ENCODE measurements at regions not wholly inside any gene's neighbourhood (a gene's known extent, or its start where the extent isn't known, plus 50 kb on each side); places are given as distances from the start of the nearest gene placed in this dataset.

GRCh38 chr1:209062081-209062620 is 521.4 kb upstream of the CAMK1G start:
- intact Hi-C loops (cut with DNase I): no loop called here
- TF ChIP-seq CTCF (IDR thresholded peaks at IDR 0.05): no peak
- H3K9me3 ChIP-seq: no peaks in the 10 kb centered on the region
- no peak overlapping the region for H3K27ac ChIP-seq
- H3K27me3 ChIP-seq (ENCODE audit: low read depth): no peaks in the 10 kb centered on the region
- DNase-seq (no peak), ATAC-seq (no peak)
- H3K4me3 ChIP-seq: no peak overlapping the region
- no peaks in the 10 kb centered on the region for H3K4me1 ChIP-seq
- no peaks in the 10 kb centered on the region for H3K36me3 ChIP-seq

DNA sequence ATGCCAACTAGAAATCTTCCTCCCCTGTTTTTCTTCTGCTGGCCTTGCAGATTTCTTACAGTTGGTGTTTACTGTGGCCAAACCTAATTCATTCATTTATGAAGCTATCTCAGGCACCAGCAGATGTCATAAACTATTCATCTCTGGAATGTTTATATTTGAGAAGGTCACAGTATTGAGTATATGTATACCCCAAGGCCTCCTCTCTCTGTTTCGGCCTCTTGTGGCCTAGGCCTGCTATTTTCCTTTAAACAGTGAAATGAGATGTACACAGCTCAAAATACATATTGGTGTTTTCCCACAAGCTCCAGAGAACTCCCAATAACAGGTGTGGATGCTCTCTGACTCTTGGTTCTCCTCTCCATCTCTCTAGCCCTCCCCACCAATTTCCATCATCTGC is 520.7 kb upstream of the CAMK1G start:
- H3K27me3 ChIP-seq (ENCODE audit: low read depth): no peaks in the 10 kb centered on the region
- no peak for DNase-seq
- no peaks in the 10 kb centered on the region for H3K9me3 ChIP-seq
- no peaks in the 10 kb centered on the region for H3K36me3 ChIP-seq
- no peak overlapping the region for H3K27ac ChIP-seq
- no peak for TF ChIP-seq CTCF (IDR thresholded peaks at IDR 0.05)
- no peak for ATAC-seq
- no peaks in the 10 kb centered on the region for H3K4me1 ChIP-seq
- H3K4me3 ChIP-seq: no peak overlapping the region
- intact Hi-C loops (cut with DNase I): no loop called here

GRCh38 chr1:209063767-209064659 is 519.5 kb upstream of the CAMK1G start:
- H3K9me3 ChIP-seq: no peaks in the 10 kb centered on the region
- no peak overlapping the region for H3K27ac ChIP-seq
- DNase-seq (no peak), ATAC-seq (no peak)
- H3K36me3 ChIP-seq: no peaks in the 10 kb centered on the region
- intact Hi-C loops (cut with DNase I): no loop called here
- H3K4me3 ChIP-seq: no peak overlapping the region
- TF ChIP-seq CTCF (IDR thresholded peaks at IDR 0.05): no peak
- no peaks in the 10 kb centered on the region for H3K27me3 ChIP-seq (ENCODE audit: low read depth)
- H3K4me1 ChIP-seq: no peaks in the 10 kb centered on the region

- intact Hi-C loops (cut with DNase I): no loop called here
Measured at GRCh38 chr1:209064850-209065706, 518.4 kb upstream of the CAMK1G start.

More at GRCh38 chr1:209064850-209065706, 518.4 kb upstream of the CAMK1G start:
- no peak for DNase-seq
- ATAC-seq: no peak
- Histone ChIP-seq H3K4me3 (no peak overlapping the region), H3K9me3 (no peaks in the 10 kb centered on the region), H3K36me3 (no peaks in the 10 kb centered on the region), H3K27ac (no peak overlapping the region), H3K4me1 (no peaks in the 10 kb centered on the region), H3K27me3 (ENCODE audit: low read depth) (no peaks in the 10 kb centered on the region)
- no peak for TF ChIP-seq CTCF (IDR thresholded peaks at IDR 0.05)

All from lower lobe of right lung (tissue), 2 donors.